HG02798 (cell line): ENCODE measurements at regions not wholly inside any gene's neighbourhood (a gene's known extent, or its start where the extent isn't known, plus 50 kb on each side); places are given as distances from the start of the nearest gene placed in this dataset.
A peak's percentile ranks its signal among the peaks of the same experiment; 100 is the strongest.
"Not testable (repeated sequence)": the region's sequence is repeated elsewhere in the genome, so short reads cannot be mapped to it uniquely, and the experiment has no call there.

Source experiments
- ATAC-seq: cut with Tn5 transposase; IDR thresholded peaks from one replicate; pipeline ENCODE4 v1.9.1; 2021; ENCODE audit warnings: mild to moderate bottlenecking; ENCODE audit not compliant: unreplicated experiment, poor library complexity

GRCh38 chr6:11411593-11411992 lies 126.0 kb upstream of the TMEM170B start:
- no peak for ATAC-seq

- ATAC-seq = peak; percentile 34
These were observed 126.8 kb upstream of the TMEM170B start for GRCh38 chr6:11410539-11411307.

- ATAC-seq = no peak
These were observed 128.2 kb upstream of the TMEM170B start for GRCh38 chr6:11409371-11409770.

- ATAC-seq = no peak
These were observed 130.1 kb upstream of the TMEM170B start for GRCh38 chr6:11407414-11407813.

- no peak for ATAC-seq
These were observed 132.7 kb upstream of the TMEM170B start for GRCh38 chr6:11404838-11405237.

DNA sequence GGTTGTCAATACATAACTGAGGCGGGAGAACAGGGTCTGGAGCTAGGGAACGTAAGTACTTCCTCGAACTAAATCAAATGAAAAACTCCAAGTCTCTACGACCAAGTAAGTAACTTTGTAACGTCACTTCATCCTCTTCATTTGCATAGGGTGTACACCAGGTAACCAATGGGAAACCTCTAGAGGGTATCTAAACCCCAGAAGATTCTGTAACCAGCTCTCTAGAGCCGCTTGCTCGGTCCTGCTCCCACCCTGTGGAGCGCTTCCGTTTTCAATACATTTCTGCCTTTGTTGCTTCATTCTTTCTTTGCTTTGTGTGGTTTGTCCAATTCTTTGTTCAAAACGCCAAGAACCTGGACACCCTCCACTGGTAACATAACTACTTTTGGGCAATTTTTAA lies 133.5 kb upstream of the TMEM170B start:
- ATAC-seq = peak; percentile 59

- ATAC-seq = no peak
These were observed 134.4 kb upstream of the TMEM170B start for GRCh38 chr6:11403035-11403601.

- ATAC-seq = not testable (repeated sequence)
These were observed 135.0 kb upstream of the TMEM170B start for GRCh38 chr6:11402581-11402980.

DNA sequence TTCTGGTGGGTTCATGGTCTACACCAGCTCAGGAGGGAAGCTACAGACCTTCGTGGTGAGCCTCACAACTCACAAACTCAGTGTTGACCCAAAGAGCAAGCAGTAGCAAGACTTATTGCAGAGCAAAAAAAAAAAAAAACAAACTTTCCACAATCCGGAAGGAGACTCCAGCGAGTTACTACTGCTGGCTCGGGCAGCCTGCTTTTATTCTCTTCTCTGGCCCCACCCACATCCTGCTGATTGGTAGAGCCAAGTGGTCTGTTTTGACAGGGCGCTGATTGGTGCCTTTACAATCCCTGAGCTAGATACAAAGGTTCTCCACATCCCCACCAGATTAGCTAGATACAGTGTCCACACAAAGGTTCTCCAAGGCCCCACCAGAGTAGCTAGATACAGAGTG lies 135.6 kb upstream of the TMEM170B start:
- ATAC-seq = not testable (repeated sequence)

DNA sequence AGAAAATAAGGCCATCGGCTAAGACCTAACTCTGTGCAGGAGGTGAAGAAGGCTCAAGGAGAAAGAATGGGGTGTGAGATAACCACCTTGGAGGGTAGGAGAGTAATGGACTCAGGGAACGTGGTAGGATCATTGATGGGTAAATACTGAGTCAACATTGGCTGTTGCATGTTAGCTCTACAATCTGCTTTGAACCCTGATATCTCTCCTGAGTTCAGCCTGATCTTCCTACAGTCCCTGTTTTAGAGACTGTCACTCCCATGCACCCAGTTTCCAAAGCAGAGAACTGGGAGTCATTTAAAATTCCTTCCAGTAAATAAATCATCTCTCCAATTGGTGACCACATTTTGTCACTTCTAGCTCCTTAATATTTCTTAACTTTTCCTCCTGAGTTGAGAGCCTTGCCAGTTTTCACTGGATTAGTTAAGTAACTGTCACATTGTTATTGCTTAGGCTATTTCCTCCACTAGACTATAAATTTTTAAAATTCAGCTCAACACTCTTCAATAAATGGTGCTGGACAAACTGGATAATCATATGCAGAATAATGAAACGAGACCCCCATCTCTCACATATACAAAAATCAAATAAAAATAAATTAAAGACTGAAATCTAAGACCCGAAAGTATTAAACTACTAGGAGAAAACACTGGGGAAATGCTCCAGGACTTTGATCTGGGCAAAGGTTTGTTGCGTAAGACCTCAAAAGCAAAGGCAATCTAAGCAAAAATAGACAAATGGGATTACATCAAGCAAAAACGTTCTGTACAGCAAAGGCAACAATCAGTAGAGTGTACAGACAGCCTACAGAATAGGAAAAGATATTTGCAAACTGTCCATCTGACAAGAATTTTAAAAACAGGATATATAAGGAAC lies 138.9 kb upstream of the TMEM170B start:
- no peak for ATAC-seq

DNA sequence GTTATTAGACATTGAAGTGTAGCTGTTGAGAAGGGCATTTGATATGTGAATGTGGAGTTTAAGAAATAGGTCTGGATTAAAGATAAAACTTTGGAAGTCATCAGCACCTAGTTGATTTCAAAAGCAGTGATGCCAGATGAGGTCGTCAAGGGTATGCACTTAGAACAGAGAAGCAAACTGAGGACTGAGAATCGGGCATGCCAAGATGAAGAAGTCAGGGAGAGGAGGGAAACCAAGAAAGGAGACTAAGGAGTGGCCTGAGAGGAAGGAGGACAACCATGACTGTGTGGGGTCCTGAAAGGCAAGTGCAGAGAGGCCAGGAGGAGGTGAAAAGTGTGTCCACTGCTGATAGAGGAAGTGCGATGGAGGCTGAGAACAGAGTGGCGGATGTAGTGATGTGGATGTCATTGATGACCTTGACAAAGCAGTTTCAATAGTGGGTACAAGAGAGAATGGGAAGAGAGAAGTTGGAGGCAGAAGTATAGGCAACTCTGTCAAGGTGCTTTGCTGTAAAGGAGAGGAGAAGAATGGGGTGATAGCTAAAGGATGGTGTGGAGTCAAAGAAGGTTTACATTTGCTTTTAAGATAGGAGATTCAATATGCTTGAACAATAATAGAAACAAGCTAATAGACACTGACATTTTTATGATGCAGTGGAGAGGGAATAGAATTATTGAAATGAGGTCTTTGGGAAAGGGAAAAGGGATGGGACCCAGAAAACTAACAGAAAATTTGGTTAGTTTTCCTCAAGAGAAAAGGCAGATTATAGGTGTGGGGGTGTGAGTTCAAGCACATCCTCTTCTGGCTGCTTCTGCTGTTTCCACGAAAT lies 139.7 kb upstream of the TMEM170B start:
- ATAC-seq = peak; percentile 45

DNA sequence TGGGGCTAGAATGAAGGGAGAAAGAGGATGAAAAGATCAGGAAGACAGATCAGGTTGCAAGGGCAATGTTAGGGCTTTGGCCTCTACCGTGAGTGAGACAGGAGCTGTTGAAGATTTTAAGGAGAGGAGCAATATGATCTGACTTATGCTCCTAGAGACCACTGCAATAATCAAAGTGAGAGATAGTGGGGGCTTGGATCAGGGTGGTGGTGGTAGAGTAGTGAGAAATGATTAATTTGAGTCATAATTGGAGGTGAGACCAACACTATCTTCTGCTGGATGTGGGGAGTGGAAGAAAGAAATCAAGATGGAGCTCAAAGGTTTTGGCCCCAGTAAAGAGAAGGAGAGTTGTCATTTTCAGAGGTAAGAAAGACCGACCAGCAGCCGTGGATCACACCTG lies 140.7 kb upstream of the TMEM170B start:
- no peak for ATAC-seq

GRCh38 chr6:11393713-11394627 lies 143.6 kb upstream of the TMEM170B start:
- no peak for ATAC-seq

DNA sequence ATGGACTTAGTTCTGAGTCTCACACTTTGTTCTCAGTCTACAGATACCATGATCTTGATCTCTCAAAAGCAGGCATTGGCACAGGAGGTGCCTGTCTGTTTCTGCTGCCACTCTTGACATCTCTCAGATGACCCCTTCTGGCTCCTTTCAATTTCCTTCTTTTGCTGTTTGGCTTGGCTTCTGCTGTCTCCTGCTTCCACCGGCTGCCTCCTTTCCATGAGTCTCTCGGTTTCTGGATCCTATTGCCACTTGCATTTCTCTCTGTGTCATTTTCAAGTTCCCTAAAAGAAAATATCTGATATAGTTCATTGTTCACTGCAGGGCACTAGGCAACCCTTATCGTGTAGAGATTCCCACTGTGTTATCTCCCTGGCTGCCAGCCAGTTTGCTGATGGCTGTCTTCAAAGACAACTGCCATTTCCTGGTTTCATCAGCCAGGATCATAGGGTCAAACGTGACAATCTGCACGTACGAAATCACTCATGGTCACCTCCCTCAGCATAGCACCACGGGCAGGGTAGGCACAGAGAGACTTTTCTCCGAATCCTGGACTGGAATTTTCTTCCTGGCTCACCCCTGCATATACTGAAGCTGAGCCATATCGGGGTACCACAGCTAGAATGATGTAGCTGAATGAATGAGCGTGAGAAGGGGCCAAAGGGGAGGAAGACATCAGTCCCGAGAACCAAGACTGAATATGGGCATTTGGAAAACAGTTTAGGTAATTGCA lies 144.6 kb upstream of the TMEM170B start:
- no peak for ATAC-seq

GRCh38 chr6:11391934-11392777 lies 145.4 kb upstream of the TMEM170B start:
- no peak for ATAC-seq

GRCh38 chr6:11389977-11390376 lies 147.6 kb upstream of the TMEM170B start:
- ATAC-seq = no peak

DNA sequence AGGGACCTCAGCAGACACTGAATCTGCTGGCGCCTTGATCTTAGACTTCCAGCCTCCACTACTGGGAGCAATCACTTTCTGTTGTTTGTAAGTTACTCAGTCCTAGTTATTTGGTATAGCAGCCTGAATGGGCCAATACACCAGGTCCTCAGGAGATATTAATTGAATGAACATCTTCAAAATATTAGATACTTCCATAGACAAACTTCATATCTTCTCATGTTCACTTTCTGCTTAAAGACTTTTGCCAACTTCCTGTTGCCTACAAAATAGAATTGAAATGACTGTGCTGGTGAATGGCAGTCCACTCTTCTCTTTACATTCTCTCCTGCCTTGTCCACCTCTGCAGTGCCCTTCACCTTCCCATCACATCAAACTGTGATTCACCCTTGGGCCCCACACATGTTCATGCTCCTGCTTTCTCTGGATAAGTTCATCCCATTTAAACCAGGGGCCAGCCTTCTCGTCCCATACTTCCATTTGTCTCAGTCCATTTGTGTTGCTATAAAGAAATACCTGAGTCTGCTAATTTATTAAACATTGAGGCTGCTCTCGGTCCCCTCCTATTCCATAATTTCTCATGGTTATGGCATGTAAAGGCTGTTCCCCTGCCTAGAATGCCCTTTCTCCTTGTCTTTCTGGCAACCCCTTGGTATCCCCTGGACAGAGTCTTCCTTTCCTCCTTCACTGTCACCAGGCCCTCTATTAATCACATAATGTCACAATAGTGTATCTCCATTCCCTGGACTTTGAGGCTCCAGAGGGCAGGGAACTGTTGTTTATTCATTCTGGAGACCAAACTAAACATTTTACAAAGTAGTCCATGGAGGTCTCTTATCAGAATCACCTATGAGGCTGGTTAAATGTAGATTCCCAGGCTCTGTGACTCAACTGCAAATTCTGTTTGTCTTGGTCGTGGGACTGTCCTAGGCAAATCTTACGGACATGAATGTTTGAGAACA lies 148.3 kb upstream of the TMEM170B start:
- ATAC-seq = no peak
